ENCODE measurements at regions not wholly inside any gene's neighbourhood (a gene's known extent, or its start where the extent isn't known, plus 50 kb on each side); places are given as distances from the start of the nearest gene placed in this dataset.

GRCh38 chr10:123309731-123310130 lies 155.5 kb downstream of the BUB3 start (continued):
- no peak for TF ChIP-seq POLR2AphosphoS5 (IDR thresholded peaks at IDR 0.05; ENCODE audit: low read depth, low read length)
- no peak for TF ChIP-seq JUND (IDR thresholded peaks at IDR 0.05; ENCODE audit: low read length)
- TF ChIP-seq KDM1A (IDR thresholded peaks at IDR 0.05; ENCODE audit: borderline replicate concordance, low read length): no peak
- TF ChIP-seq TAF7 (optimal IDR thresholded peaks at IDR 0.05; ENCODE audit: borderline replicate concordance, low read depth, low read length): no peak

Data from H1 (cell line).